HG03045 (cell line): ENCODE measurements at regions not wholly inside any gene's neighbourhood (a gene's known extent, or its start where the extent isn't known, plus 50 kb on each side); places are given as distances from the start of the nearest gene placed in this dataset.

Experiments used
- ATAC-seq: cut with Tn5 transposase; IDR thresholded peaks from one replicate; pipeline ENCODE4 v1.9.1; 2021; ENCODE audit warnings: mild to moderate bottlenecking, moderate library complexity; ENCODE audit not compliant: unreplicated experiment

DNA sequence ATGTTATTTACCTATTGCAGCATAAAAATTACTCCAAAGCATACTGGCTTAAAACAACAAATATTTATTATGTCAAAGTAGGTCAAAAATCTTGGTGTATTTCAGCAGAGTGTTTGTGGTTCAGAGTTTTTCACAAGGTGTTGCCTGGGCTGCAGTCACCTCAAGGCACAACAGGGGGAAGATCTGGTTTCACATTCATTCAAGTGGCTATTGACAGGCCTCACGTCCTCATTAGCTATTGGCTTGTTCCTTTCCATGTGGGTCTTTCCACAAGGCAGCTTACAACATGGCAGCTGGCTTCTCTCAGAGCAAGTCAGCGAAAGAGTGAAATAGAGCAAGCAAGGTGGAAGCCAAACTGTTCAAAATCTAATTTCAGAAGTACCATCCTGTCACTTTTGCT lies 602.9 kb downstream of the OLFM4 start:
- no peak for ATAC-seq

DNA sequence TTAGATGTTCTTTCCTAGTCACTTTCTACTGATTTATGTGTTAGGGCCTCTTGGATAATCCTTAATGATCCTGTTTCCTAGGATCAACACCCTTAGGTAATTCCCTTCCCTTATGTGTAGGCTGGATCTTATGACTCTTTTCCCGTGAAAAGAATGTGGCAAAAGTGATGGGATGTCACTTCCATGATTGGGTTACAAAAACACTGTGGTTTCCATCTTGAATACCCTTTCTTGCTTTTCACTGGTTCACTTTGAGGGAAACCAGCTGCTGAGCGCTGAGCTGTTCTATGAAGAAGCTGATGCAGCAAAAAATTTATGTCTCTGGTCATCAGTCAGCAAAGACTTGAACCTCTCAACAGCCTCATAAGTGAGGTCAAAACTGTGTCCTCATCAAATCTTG lies 609.4 kb downstream of the OLFM4 start:
- ATAC-seq = no peak

DNA sequence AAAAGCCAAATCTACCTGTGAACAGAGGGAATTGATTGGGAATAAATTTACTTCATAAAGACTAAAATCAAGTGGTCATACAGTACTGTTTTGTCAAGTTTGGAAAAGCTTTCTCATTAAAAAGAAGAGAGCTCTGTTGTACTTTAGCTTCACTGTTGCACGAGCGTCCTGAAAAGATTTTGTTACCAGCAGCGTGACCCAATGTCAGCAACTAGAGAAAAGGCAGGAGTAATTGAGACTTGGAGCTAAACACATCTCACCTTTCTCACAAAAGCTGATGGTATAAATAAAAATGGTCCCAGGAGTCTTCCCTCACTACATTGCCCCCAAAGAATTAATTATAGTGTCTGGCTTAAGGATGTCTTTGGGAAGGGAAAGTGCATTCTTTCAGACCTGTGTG lies 613.7 kb downstream of the OLFM4 start:
- no peak for ATAC-seq

DNA sequence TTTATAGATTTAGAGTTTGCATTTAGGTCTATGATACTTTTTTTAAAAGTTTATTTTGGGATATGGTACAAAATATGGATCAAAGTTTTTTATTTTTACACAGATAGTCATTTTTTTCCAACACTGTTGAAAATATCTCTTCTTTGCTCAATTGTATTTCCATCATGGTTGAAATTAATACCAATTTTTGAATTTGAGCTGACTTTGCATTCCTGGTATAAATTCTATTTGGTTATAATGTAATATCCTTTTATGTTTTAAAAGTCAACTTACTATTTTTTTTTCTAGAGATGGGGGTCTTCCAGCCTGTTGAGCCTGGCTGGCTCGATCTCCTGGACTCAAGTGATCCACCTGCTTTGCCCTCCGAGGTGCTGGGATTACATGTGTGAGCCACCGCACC lies 620.1 kb downstream of the OLFM4 start:
- ATAC-seq = no peak

DNA sequence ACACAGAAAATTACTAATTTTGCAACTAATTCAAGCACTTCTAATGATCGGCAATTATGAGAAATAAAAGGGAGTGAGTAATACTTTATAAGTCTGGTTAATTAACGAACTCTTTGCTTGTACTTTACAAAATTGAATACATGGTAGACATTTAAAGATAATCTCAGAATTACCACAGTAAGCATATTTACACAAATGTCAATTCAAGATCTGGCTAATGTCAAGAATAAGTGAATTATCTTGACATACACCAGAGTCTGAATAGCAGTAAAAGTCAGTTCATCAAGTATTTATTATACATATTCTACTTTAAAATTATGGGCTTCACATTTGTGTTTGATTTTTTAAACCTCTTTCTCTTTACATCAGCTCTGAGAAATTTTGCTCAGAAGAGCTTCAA lies 643.4 kb downstream of the OLFM4 start:
- no peak for ATAC-seq

DNA sequence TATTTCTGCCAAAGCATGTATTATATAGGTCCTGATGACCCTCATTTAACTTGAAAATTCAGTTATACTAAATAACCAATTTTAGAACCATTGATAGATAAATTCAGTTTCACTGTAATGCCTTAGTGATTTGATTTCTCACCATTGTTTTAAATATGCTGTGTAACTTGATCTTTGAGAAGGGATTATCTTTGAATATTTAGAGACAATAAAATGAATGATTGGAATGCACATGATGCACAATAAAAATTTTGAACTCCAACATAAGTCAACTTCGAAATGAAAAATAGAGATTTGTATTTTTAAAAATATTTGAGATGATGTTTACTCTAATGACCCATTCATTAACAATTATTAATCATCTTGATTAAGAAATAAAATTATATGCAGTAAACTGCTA lies 654.5 kb downstream of the OLFM4 start:
- no peak for ATAC-seq

DNA sequence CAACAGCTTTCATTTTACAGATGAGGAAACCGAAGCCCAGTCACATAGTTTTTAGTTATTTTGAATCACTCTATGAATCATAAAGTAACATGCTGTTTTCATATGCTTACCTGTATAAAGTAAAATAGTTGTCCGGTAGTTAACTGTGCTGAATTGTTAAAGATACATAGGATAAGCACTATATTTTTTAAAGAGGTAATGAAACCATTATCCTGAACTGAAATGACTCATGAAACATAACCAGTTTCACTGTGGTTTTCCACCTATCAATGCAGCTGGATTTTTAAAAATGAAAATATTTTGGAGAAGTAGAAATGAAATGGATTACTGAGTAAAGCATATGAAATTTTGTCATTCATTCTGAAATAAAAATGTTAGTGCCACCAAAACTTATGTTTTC lies 655.0 kb downstream of the OLFM4 start:
- no peak for ATAC-seq

DNA sequence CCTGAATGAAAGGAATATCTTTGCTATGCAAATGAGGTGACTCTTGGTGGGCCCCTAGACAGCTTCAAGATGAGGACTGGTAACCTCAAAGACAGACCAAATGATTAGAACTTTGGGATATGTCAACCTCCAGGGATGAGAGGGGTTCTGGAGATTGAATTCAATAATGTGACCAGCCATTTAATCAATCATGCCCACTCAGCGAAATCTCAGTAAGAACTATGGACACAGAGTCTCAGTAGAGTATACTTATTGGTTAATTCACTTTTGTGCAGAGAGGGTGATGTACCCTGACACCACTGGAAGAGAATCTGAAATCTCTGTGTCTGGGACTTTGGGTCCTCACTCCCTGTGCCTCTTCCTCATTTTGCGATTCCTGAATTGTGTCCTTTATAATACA lies 662.8 kb downstream of the OLFM4 start:
- no peak for ATAC-seq

DNA sequence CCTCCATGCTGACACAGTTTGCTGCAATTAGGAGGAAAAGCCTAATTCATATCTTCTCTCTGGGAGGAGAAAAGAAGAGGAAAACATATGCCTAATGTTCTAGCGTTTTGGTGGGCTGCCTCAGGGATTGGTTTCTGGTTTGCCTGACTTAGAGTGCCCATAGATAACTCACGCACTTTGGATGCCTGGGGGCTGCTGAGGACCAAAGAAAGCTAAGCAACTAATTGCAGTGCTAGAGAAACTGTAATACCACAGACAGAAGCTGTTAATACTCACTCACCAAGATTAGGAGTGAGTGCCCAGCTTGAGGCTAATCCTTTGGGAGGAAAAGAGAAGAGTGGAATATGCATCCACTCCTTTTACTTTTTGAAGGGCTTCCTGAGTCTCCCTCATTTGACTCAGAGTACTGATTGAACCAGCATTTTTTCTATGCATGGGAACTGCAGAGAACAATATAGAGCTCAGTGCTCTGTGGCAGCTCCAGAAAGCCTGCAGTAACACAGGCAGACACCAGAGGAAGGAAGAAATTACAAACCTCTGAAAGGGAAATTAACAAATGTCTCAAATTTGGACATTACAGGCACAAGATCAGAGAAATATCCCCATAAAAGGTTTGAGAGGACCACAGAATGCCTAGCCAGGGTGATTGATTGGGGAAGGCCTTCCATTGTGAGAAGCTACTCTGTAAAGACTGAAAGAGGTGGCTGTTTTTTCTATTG lies 666.4 kb downstream of the OLFM4 start:
- no peak for ATAC-seq

DNA sequence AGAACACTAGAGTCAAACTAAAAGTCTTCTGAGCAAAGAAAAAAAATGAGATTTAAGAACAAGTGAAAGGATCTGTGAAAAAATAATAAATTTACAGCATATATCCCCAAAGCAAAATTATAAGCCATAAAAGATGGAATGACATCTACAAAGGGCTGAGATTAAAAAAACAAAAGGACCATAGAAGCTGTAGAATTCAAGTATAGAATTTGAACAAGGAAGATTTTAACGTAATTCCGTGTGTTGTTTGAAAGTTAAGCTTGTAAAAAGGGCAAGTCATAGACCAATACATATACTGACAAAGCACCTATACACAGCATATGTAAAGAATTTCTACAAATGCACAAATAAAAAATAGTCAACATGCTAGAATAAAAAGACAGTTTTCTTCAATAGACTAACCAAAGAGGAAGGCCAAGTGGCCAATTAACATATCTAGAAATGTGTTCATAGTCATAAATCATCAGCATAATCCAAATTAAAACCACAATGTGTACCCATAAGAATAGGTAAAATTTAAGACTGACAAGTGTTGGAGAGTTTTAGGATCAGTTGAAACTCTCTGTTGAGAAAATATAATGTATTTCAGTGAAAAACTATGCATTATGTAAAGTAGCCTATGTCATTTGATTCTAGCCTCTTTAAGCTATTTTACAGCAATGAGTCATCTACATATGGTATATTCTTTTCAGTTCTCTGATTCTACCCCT lies 674.9 kb downstream of the OLFM4 start:
- ATAC-seq = no peak

DNA sequence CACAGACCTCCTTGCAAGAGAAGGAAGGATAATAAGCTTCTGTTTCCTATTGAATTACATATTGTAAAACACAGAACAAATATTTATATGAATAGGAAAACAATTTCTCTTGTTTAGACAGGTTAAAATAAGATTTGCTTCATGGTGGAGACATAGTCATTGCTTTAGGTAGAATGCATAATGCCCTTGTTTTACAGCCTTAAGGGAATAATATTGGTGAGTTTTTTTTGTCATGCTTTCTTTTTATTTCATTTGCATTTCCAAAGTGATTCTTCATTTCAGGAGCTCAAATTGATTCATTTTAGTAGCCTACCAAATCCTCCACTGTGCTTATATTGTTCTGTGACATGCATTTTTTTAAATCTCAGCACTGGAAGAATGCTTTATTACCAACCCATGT lies 690.7 kb downstream of the OLFM4 start:
- no peak for ATAC-seq

DNA sequence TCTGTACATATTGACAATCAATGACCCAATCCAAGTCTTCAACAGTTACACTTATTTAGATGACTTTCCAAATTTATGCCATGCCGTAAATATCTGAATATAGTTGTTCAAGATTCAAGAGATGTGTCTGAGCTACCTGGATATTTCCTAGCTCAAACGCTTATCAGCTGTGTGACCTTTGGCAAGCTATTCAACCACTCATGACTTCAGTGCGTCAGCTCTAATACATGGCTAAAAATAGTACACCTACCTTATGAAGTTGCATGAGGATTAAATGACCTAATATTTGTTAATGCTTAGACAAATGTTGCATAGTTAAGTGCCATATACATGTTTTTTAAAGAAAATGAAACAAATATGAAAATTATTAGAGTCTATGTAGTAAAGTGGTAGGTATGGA lies 704.1 kb downstream of the OLFM4 start:
- no peak for ATAC-seq

DNA sequence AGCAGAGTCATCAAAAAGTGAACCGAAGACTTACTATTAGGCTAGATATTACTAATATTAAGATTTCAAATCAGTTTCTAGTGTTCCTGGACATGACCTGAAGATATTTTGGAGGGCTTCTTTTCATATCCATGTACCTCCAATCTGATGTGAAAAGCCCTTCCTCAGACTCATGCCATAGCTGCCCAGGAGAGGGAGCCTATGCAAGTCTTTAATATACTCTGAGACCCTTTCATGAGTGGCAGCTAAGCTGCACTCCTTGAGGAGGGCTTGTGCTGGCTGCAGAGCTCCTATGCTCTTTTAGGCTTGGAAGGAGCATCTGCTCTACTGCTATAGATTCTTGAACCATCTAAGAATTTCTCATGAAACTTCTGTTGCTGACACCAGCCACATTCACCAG lies 715.3 kb downstream of the OLFM4 start:
- no peak for ATAC-seq

DNA sequence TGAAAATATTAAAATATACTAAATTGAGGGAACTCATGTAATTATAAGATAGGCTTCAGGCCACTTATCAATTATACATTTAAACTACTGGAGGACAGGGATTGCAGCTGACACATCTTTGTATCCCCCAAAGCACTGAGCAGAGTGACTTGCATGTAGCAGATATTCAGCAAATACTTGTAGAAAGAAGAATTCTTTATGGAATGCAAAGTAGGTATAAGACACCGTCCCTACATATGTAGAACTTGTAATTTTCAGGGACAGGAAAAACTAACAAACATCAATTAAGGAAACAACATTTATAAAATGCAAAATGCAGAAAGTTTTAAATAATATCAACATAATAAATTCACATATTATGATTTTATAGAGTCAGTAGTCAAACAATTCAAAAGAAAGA lies 719.2 kb downstream of the OLFM4 start:
- ATAC-seq = no peak

DNA sequence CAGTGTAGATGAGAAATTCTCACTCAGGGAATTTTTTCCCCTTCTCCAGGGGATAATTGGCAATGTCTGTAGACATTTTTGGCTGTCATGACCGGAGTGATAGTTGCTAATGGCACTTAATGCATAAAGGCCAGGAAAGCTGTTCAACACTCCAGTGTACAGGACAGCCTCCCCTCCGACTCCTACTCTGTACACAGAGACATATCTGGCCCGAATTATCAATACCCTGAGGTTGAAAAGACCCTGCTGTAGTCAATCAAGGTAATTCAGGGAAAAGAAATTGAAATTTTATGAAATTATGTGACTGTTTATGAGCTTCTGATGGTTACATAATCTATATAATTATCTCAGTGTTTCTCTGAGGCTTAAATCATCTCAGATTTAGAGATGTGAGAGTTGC lies 720.7 kb downstream of the OLFM4 start:
- no peak for ATAC-seq

DNA sequence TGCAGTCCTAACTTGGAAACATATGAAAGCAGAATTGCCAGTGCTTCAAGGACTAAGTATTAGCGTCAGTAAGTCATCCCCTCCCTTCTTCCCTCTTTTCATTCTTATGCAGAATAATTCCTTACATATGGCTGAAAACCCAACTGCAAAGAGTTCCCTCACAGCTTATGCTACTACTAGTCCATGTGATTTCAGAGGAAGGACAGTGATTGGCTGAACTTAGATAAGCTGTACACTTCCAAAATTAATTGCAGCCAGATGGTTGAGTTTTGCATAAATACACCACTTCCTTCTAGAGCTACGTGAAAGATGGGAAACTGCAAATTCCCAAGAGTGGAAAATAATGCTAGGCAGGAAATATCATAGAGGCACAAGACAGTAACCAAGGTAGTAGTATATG lies 730.4 kb downstream of the OLFM4 start:
- no peak for ATAC-seq

DNA sequence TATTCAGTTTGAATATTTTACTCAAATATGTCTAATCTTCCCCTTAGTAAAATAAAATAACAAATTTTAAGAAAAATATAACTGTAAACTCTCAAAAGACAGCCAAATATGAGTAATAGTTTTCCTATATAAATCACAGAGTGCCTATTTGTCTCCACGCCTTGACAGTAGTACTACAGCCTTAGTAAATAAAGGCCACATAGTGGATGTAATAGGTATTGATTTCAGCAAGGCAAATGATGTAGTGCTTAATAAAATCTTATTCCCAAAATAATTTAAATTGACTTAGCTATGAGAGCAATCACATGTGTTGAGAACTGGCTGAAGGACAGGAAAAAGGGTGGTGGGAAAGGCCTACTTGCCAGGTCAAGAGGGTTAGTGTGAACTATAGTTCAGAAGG lies 747.2 kb downstream of the OLFM4 start:
- no peak for ATAC-seq

DNA sequence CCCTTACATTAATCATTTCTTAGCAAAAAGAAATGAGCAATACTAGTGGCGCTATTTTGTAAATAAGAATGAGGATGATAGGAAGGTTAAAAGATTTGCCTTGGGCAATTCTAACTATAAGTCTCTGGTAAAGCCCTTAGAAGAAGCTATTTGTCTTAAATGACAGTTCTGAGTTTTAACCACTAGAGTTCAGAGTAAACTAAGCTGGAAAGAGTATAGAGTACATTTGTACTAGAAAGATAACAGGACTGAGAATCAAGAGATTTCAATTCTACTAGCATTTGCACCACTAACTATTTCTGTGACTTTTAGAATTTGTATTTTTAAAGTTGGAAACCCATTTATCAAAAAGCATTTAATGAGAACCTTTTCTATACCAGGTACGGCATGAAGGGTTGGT lies 750.3 kb downstream of the OLFM4 start:
- no peak for ATAC-seq

DNA sequence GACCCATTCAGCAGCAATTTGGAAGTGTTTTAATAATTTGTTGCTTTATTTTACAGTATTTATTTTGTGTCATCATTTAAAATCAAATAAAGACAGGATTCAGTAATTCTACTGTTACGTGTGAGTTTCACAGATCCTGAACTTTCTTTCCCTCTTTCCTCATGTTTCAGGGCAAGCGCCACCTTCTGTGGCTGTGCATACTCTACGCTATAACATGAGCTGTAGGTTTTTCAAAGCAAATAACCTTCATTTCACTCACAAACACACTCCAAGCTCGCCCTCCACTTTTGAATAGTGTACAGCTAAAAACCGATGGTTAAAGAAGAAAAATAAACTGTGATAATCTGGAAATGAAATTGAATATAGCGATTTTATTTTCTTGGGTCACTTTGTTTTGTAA lies 753.3 kb downstream of the OLFM4 start:
- ATAC-seq = no peak

DNA sequence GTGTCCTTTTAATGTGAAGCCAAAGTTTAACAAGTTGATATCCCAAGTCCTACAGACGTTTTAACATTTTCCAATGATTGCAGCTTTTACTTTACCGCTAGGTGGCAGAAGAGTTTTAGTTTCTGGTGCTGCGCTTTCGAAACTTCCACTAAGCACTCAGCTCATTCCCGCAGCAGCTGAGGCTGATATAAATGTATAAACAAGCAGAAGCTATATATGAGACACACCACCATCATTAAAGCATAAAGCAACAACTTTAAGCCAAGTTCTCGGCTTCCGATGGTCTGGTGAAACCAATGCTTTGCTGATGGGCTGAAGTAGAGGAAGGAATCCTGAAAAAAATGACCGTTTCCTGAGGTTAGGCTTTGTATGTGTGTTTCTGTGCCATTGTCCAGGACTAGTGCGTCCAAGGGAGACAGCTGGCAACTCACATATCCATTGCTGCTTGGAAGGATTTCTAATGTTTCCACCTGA lies 753.9 kb downstream of the OLFM4 start:
- ATAC-seq = peak; percentile 65

DNA sequence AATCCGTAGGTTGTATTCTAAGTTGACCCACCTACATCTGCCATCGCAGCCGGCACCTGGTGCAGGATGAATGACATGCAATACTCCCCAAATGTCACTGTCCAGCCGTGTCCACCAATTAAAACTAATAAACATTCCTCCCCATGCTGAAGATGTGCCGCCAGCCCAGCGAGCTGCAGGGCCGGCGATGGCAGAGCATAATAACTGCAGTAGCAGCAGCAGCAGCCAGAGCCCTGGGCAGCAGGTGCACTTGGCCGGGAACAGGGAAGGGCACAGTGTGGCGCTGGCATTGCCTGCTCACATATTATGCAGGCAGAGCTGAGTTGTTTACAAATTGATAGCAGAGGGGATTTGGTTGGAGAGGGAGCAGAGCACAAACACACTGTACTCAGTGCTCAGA lies 754.9 kb downstream of the OLFM4 start:
- ATAC-seq = no peak

DNA sequence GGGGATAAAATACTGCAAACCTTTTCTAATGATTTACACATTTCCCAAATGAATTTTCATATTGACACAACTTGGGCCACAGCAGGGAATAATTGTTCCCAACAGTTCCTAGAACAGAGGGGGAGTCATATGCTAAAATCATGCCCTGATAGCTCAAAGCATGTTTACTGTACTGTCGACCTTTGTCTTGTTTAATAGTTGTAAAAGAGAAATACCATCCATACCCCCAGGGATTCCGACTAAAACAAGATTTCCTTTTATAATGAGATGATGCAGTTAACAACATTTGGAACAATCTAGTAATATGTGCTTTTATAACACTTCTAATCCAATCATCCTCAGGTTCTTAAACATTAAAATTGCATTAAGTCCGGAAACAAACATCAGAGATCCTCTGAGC lies 759.7 kb downstream of the OLFM4 start:
- no peak for ATAC-seq

DNA sequence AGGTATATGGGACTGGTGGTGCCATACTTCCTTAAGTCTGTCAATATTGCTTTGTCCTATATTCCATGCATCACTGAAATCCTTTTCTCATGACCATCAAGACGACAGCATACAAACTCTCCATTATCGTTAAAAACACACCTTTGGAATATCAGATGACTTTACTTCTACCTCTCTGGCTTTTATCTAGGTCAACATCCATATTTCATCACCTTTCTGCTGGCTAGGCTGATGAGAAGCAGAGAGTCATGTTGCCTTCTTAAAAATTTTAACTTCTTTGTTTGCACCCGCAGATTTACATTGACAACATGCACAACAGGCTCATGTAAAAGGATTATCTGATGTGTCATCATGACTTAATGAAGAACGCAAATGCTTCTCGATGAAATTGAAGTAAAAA lies 771.4 kb downstream of the OLFM4 start:
- no peak for ATAC-seq
